HepG2 (cell line): ENCODE measurements at regions not wholly inside any gene's neighbourhood (a gene's known extent, or its start where the extent isn't known, plus 50 kb on each side); places are given as distances from the start of the nearest gene placed in this dataset.

Experiments
- GATAD1 ChIP-seq: IDR thresholded peaks from 2 replicates; pipeline ENCODE4 v1.6.1; 2016; ENCODE audit warnings: missing genetic modification reagents, missing compliant biosample characterization
- JUNB ChIP-seq: sonication (generic); formaldehyde crosslinking; IDR thresholded peaks from 2 replicates; pipeline ENCODE4 v1.8.0; 2022; ENCODE audit warnings: missing genetic modification reagents, mild to moderate bottlenecking, borderline replicate concordance
- NAIF1 ChIP-seq: sonication (generic); formaldehyde crosslinking; IDR thresholded peaks from 2 replicates; pipeline ENCODE4 v1.5.0; 2020; ENCODE audit warnings: mild to moderate bottlenecking, missing genetic modification reagents, borderline replicate concordance
- STAT5B ChIP-seq: sonication (generic); formaldehyde crosslinking; IDR thresholded peaks from 2 replicates; pipeline ENCODE4 v1.4.0; 2020; ENCODE audit warnings: missing genetic modification reagents
- TOE1 ChIP-seq: sonication (generic); formaldehyde crosslinking; IDR thresholded peaks from 2 replicates; pipeline ENCODE4 v1.4.0; 2020; ENCODE audit warnings: mild to moderate bottlenecking, missing genetic modification reagents
- ZNF232 ChIP-seq: sonication (generic); formaldehyde crosslinking; IDR thresholded peaks from 2 replicates; pipeline ENCODE4 v1.4.0; 2020; ENCODE audit warnings: missing genetic modification reagents, borderline replicate concordance
- ZNF354B ChIP-seq: sonication (generic); formaldehyde crosslinking; IDR thresholded peaks from 2 replicates; pipeline ENCODE4 v1.8.0; 2022; ENCODE audit warnings: mild to moderate bottlenecking, missing genetic modification reagents
- ZNF512 ChIP-seq: sonication (generic); formaldehyde crosslinking; IDR thresholded peaks from 2 replicates; pipeline ENCODE4 v1.4.0; 2020; ENCODE audit warnings: mild to moderate bottlenecking, missing genetic modification reagents
- TF ChIP-seq, protein P1 (sequence below): sonication (generic); formaldehyde crosslinking; IDR thresholded peaks from 2 replicates; pipeline ENCODE4 v1.5.0; 2020; ENCODE audit warnings: mild to moderate bottlenecking, missing genetic modification reagents, moderate library complexity
- TF ChIP-seq, protein P2 (sequence below): IDR thresholded peaks from 2 replicates; pipeline ENCODE4 v1.6.1; 2012; ENCODE audit warnings: inconsistent platforms

GRCh38 chr2:161070693-161071479, 89.3 kb upstream of the TANK start:
- no peak for TF ChIP-seq JUNB (CRISPR knock-in tag)
- TF ChIP-seq, protein P1, sequence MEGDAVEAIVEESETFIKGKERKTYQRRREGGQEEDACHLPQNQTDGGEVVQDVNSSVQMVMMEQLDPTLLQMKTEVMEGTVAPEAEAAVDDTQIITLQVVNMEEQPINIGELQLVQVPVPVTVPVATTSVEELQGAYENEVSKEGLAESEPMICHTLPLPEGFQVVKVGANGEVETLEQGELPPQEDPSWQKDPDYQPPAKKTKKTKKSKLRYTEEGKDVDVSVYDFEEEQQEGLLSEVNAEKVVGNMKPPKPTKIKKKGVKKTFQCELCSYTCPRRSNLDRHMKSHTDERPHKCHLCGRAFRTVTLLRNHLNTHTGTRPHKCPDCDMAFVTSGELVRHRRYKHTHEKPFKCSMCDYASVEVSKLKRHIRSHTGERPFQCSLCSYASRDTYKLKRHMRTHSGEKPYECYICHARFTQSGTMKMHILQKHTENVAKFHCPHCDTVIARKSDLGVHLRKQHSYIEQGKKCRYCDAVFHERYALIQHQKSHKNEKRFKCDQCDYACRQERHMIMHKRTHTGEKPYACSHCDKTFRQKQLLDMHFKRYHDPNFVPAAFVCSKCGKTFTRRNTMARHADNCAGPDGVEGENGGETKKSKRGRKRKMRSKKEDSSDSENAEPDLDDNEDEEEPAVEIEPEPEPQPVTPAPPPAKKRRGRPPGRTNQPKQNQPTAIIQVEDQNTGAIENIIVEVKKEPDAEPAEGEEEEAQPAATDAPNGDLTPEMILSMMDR (CRISPR knock-in tag), result no peak
- TF ChIP-seq, protein P2, sequence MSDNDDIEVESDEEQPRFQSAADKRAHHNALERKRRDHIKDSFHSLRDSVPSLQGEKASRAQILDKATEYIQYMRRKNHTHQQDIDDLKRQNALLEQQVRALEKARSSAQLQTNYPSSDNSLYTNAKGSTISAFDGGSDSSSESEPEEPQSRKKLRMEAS, result no peak
- TF ChIP-seq STAT5B (CRISPR knock-in tag), result no peak
- TF ChIP-seq ZNF354B, result no peak
- TF ChIP-seq GATAD1 (CRISPR knock-in tag), result no peak
- TF ChIP-seq ZNF512, result no peak
- TF ChIP-seq TOE1 (CRISPR knock-in tag), result no peak
- TF ChIP-seq NAIF1 (CRISPR knock-in tag), result no peak
- no peak for TF ChIP-seq ZNF232 (CRISPR knock-in tag)
